ENCODE measurements at regions not wholly inside any gene's neighbourhood (a gene's known extent, or its start where the extent isn't known, plus 50 kb on each side); places are given as distances from the start of the nearest gene placed in this dataset.

DNA sequence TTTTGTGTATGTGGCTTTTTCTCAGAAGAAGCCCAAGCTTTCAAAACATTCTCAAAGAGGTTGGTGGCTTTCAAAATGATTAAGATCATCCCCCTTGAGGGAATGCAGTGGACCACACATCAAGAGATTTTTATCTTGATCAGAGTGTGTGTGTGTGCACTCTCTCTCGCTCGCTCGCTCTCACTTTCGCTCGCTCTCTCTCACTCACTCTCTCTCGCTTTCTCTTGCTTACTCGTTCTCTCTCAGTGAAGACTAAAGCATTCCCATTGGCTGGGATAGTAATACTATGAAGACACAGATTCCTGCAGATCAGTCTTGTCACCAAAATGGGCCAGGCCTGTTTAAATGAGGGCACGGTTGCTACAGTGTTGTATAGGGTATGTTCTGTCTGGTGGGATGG lies 365.7 kb downstream of the EDEM1 start:
- Histone ChIP-seq H3K27me3 (ENCODE audit: control insufficient read depth in 2 of 2, insufficient read depth in 2 of 2, low read length in 2 of 2) (no peaks in the 10 kb centered on the region), H3K4me3 (ENCODE audit: low read length in 2 of 2) (no peak overlapping the region), H3K27ac (ENCODE audit: low read depth in 2 of 2, low read length in 2 of 2) (no peak overlapping the region), H3K9me3 (ENCODE audit: control insufficient read depth in 2 of 2, low read length in 2 of 2) (no peaks in the 10 kb centered on the region), H3K36me3 (ENCODE audit: control insufficient read depth in 2 of 2, insufficient read depth in 2 of 2, low read length in 2 of 2) (no peaks in the 10 kb centered on the region), H3K4me1 (ENCODE audit: control insufficient read depth in 2 of 2, insufficient read depth in 2 of 2, low read length in 2 of 2) (no peaks in the 10 kb centered on the region), H3K9ac (ENCODE audit: low read depth in 1 of 2, low read length in 2 of 2) (no peak overlapping the region)

DNA sequence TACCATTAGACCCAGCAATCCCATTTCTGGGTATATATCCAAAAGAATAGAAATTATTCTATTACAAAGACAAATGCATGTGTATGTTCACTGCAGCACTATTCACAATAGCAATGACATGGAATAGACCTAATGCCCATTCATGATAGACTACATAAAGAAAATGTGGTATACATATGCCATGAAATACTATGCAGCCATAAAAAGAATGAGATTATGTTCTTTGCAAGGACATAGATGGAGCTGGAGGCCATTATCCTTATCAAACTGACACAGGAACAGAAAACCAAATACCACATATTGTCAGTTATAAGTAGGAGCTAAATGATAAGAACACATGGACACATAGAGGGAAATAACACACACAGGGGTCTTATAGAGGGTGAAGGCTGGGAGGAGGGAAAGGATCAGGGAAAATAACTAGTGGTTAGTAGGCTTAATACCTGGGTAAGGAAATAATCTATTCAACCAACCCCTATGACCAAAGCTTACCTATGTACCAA lies 366.8 kb downstream of the EDEM1 start:
- Histone ChIP-seq H3K36me3 (ENCODE audit: control insufficient read depth in 2 of 2, insufficient read depth in 2 of 2, low read length in 2 of 2) (no peaks in the 10 kb centered on the region), H3K9me3 (ENCODE audit: control insufficient read depth in 2 of 2, low read length in 2 of 2) (no peaks in the 10 kb centered on the region), H3K9ac (ENCODE audit: low read depth in 1 of 2, low read length in 2 of 2) (no peak overlapping the region), H3K27ac (ENCODE audit: low read depth in 2 of 2, low read length in 2 of 2) (no peak overlapping the region), H3K4me3 (ENCODE audit: low read length in 2 of 2) (no peak overlapping the region), H3K27me3 (ENCODE audit: control insufficient read depth in 2 of 2, insufficient read depth in 2 of 2, low read length in 2 of 2) (no peaks in the 10 kb centered on the region), H3K4me1 (ENCODE audit: control insufficient read depth in 2 of 2, insufficient read depth in 2 of 2, low read length in 2 of 2) (no peaks in the 10 kb centered on the region)

DNA sequence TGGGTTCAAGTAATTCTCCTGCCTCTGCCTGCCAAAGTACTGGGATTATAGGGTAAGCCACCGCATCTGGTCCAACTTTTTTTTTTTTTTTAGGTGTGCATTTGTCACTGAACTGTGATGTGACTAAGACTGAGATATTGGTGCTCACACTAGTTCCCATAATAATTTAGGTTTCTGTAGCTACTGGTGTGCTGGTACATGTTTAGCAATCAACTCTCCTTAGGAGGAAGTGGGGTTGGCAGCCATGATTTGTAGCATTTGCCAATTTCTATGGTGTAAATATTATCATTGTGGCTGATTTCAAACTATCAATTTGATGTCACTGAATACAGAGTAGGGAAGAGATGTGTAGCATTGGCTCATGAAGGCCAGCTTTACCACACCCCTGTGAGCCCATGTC lies 372.7 kb downstream of the EDEM1 start:
- no peaks in the 10 kb centered on the region for H3K9me3 ChIP-seq (ENCODE audit: control insufficient read depth in 2 of 2, low read length in 2 of 2)
- no peaks in the 10 kb centered on the region for H3K4me1 ChIP-seq (ENCODE audit: control insufficient read depth in 2 of 2, insufficient read depth in 2 of 2, low read length in 2 of 2)

DNA sequence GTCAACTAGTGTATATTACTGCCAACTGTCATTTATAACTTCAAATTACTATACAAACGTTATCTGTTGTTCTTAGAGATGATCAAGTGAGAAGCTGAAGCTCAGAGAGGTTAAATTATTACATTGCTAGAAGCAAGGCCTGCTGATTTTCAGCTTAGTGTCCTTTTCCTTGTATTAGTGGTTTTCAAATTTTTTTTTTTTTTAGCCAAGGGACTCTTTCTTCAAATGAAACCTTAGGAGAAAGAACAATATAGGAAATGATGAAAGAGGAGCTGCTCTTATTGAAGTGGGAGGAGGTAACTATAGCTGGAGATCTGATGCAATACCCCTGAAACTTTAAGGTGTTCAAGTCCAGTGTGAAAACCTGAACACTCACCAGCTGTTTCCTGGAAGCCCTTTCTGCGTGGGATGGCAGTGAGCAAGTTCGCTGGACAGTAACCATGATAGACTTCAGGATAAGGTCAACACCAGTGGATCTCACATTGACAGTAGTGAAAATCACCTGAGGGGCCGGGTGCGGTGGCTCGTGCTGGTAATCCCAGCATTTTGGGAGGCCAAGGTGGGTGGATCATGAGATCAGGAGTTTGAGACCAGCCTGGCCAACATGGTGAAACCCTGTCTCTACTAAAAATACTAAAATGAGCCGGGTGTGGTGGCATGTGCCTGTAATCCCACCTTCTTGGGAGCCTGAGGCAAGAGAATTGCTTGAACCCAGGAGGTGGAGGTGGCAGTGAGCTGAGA lies 376.2 kb downstream of the EDEM1 start:
- no peak overlapping the region for H3K9ac ChIP-seq (ENCODE audit: low read depth in 1 of 2, low read length in 2 of 2)
- no peaks in the 10 kb centered on the region for H3K9me3 ChIP-seq (ENCODE audit: control insufficient read depth in 2 of 2, low read length in 2 of 2)
- no peaks in the 10 kb centered on the region for H3K4me1 ChIP-seq (ENCODE audit: control insufficient read depth in 2 of 2, insufficient read depth in 2 of 2, low read length in 2 of 2)
- no peak overlapping the region for H3K4me3 ChIP-seq (ENCODE audit: low read length in 2 of 2)
- H3K27me3 ChIP-seq (ENCODE audit: control insufficient read depth in 2 of 2, insufficient read depth in 2 of 2, low read length in 2 of 2), result no peaks in the 10 kb centered on the region
- H3K27ac ChIP-seq (ENCODE audit: low read depth in 2 of 2, low read length in 2 of 2), result no peak overlapping the region
- no peaks in the 10 kb centered on the region for H3K36me3 ChIP-seq (ENCODE audit: control insufficient read depth in 2 of 2, insufficient read depth in 2 of 2, low read length in 2 of 2)

More for the DNA sequence above, 372.7 kb downstream of the EDEM1 start:
- Histone ChIP-seq H3K27ac (ENCODE audit: low read depth in 2 of 2, low read length in 2 of 2) (no peak overlapping the region), H3K4me3 (ENCODE audit: low read length in 2 of 2) (no peak overlapping the region), H3K9ac (ENCODE audit: low read depth in 1 of 2, low read length in 2 of 2) (no peak overlapping the region), H3K36me3 (ENCODE audit: control insufficient read depth in 2 of 2, insufficient read depth in 2 of 2, low read length in 2 of 2) (no peaks in the 10 kb centered on the region), H3K27me3 (ENCODE audit: control insufficient read depth in 2 of 2, insufficient read depth in 2 of 2, low read length in 2 of 2) (no peaks in the 10 kb centered on the region)

DNA sequence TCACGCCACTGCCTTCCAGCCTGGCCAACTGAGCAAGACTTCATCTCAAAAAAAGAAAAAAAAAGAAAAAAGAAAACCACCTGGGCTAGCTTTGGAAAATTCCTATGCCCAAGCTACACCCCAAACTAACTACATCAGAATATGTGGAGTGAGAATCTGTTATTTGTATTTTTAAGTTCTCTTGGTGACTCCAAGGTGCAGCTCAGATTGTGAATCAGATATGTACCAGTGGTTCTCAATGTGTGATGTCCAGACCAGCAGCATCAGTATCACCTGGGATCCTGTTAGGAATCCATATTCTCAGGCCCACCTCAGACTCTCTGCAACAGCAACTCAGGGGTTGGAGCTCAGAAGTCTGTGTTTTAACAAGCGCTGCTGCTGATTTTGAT lies 376.8 kb downstream of the EDEM1 start:
- no peaks in the 10 kb centered on the region for H3K4me1 ChIP-seq (ENCODE audit: control insufficient read depth in 2 of 2, insufficient read depth in 2 of 2, low read length in 2 of 2)
- H3K4me3 ChIP-seq (ENCODE audit: low read length in 2 of 2), result no peak overlapping the region
- H3K36me3 ChIP-seq (ENCODE audit: control insufficient read depth in 2 of 2, insufficient read depth in 2 of 2, low read length in 2 of 2), result no peaks in the 10 kb centered on the region
- H3K27ac ChIP-seq (ENCODE audit: low read depth in 2 of 2, low read length in 2 of 2), result no peak overlapping the region
- no peaks in the 10 kb centered on the region for H3K9me3 ChIP-seq (ENCODE audit: control insufficient read depth in 2 of 2, low read length in 2 of 2)
- no peaks in the 10 kb centered on the region for H3K27me3 ChIP-seq (ENCODE audit: control insufficient read depth in 2 of 2, insufficient read depth in 2 of 2, low read length in 2 of 2)
- H3K9ac ChIP-seq (ENCODE audit: low read depth in 1 of 2, low read length in 2 of 2), result no peak overlapping the region

DNA sequence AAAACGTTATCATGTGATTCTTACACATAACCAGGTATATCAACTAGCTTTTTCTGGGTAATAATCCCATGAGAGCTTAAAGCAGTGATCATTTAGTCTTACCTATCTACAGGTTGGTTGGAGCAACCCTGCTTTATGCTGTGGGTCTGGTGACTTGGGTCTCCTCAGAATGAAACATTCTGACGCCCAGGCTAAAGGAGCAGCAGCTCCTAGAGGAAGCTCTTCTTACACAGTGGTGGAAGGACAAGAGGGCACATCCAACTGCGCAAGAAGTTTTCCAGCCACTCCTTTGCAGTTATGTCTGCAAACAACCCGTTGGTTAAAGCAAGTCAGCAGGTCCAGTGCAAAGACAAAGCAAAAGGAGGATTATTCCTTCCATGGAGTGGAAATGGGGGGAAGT lies 377.5 kb downstream of the EDEM1 start:
- no peaks in the 10 kb centered on the region for H3K4me1 ChIP-seq (ENCODE audit: control insufficient read depth in 2 of 2, insufficient read depth in 2 of 2, low read length in 2 of 2)
- H3K4me3 ChIP-seq (ENCODE audit: low read length in 2 of 2), result no peak overlapping the region
- no peak overlapping the region for H3K27ac ChIP-seq (ENCODE audit: low read depth in 2 of 2, low read length in 2 of 2)
- H3K36me3 ChIP-seq (ENCODE audit: control insufficient read depth in 2 of 2, insufficient read depth in 2 of 2, low read length in 2 of 2), result no peaks in the 10 kb centered on the region
- no peak overlapping the region for H3K9ac ChIP-seq (ENCODE audit: low read depth in 1 of 2, low read length in 2 of 2)
- H3K9me3 ChIP-seq (ENCODE audit: control insufficient read depth in 2 of 2, low read length in 2 of 2), result no peaks in the 10 kb centered on the region
- no peaks in the 10 kb centered on the region for H3K27me3 ChIP-seq (ENCODE audit: control insufficient read depth in 2 of 2, insufficient read depth in 2 of 2, low read length in 2 of 2)

DNA sequence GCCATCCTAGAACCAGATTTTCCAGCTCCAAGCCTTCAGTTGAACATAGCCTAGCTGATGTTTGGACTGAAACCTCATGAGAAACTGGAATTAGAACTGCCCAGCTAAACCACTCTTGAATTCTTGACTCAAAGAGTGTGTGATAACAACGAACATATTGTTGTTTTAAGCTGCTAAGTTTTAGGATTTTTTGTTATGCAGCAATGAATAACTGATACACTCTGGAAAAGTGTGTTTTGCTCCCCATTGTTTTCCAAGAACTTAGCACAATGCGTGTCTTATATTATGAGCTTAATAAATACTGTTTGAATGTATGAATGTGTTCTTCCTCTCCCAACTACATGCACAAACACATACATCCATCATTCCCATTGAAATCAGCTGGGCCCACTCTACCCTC lies 379.6 kb downstream of the EDEM1 start:
- Histone ChIP-seq H3K27ac (ENCODE audit: low read depth in 2 of 2, low read length in 2 of 2) (no peak overlapping the region), H3K4me1 (ENCODE audit: control insufficient read depth in 2 of 2, insufficient read depth in 2 of 2, low read length in 2 of 2) (no peaks in the 10 kb centered on the region), H3K27me3 (ENCODE audit: control insufficient read depth in 2 of 2, insufficient read depth in 2 of 2, low read length in 2 of 2) (no peaks in the 10 kb centered on the region), H3K9ac (ENCODE audit: low read depth in 1 of 2, low read length in 2 of 2) (no peak overlapping the region), H3K4me3 (ENCODE audit: low read length in 2 of 2) (no peak overlapping the region), H3K36me3 (ENCODE audit: control insufficient read depth in 2 of 2, insufficient read depth in 2 of 2, low read length in 2 of 2) (no peaks in the 10 kb centered on the region), H3K9me3 (ENCODE audit: control insufficient read depth in 2 of 2, low read length in 2 of 2) (no peaks in the 10 kb centered on the region)

DNA sequence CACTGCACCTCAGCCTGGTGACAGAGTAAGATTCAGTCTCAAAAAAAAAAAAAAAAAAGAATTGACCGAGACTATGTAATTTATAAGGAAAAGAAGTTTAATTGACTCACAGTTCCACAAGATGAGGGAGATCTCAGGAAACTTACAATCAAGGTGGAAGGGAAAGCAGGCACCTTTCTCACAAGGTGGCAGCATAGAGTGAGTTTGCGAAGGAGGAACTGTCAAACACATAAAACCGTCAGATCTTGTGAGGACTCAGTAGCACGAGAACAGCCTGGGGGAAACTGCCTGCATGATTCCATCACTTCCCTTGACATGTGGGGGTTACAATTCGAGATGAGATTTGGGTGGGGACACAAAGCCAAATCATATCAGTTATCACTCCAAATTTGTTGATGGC lies 380.9 kb downstream of the EDEM1 start:
- Histone ChIP-seq H3K9ac (ENCODE audit: low read depth in 1 of 2, low read length in 2 of 2) (no peak overlapping the region), H3K27ac (ENCODE audit: low read depth in 2 of 2, low read length in 2 of 2) (no peak overlapping the region), H3K36me3 (ENCODE audit: control insufficient read depth in 2 of 2, insufficient read depth in 2 of 2, low read length in 2 of 2) (no peaks in the 10 kb centered on the region), H3K4me1 (ENCODE audit: control insufficient read depth in 2 of 2, insufficient read depth in 2 of 2, low read length in 2 of 2) (no peaks in the 10 kb centered on the region), H3K27me3 (ENCODE audit: control insufficient read depth in 2 of 2, insufficient read depth in 2 of 2, low read length in 2 of 2) (no peaks in the 10 kb centered on the region), H3K9me3 (ENCODE audit: control insufficient read depth in 2 of 2, low read length in 2 of 2) (no peaks in the 10 kb centered on the region), H3K4me3 (ENCODE audit: low read length in 2 of 2) (no peak overlapping the region)

DNA sequence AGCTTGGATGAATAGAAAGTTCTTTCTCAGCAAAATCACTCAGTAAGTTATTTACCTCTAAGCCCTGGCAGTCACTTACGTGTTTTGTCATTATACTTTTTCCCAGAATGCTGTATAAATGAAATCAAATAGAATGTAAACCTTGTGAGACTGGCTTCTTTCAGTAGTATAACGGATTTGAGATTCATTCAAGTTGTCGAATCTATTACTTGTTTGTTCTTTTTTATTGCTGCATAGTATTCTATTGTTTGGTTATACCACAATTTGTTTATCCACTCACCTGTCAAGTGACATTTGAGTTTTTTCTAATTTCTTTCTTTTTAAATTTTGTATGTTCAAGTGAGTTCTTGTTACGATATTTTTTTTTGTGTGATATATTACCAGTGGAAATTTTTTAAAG lies 381.6 kb downstream of the EDEM1 start:
- Histone ChIP-seq H3K36me3 (ENCODE audit: control insufficient read depth in 2 of 2, insufficient read depth in 2 of 2, low read length in 2 of 2) (no peaks in the 10 kb centered on the region), H3K27ac (ENCODE audit: low read depth in 2 of 2, low read length in 2 of 2) (no peak overlapping the region), H3K9me3 (ENCODE audit: control insufficient read depth in 2 of 2, low read length in 2 of 2) (no peaks in the 10 kb centered on the region), H3K27me3 (ENCODE audit: control insufficient read depth in 2 of 2, insufficient read depth in 2 of 2, low read length in 2 of 2) (no peaks in the 10 kb centered on the region), H3K4me3 (ENCODE audit: low read length in 2 of 2) (no peak overlapping the region), H3K4me1 (ENCODE audit: control insufficient read depth in 2 of 2, insufficient read depth in 2 of 2, low read length in 2 of 2) (peaks cover 0 to 2% of the 10 kb centered on the region in 2 donors), H3K9ac (ENCODE audit: low read depth in 1 of 2, low read length in 2 of 2) (no peak overlapping the region)

DNA sequence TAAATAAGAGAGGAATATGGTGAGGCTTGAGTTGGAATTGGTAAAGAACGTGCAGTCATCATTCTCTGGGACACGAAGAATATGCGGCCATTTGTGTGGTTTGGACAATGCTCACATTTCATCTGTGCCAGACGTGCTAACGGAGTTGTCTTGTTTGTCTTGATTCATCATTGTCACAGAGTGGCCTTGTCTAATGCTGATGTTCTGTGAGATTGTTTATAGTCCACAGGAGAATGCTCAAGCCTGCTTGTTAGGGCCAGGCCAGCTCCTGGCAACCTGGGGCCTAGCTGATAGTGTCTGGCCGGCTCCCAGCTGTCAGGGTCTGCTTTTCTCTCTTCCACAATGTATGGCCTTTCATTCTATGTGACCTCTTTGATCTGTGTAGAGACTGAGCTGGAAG lies 384.7 kb downstream of the EDEM1 start:
- H3K27ac ChIP-seq (ENCODE audit: low read depth in 2 of 2, low read length in 2 of 2), result no peak overlapping the region
- H3K9ac ChIP-seq (ENCODE audit: low read depth in 1 of 2, low read length in 2 of 2), result no peak overlapping the region
- no peaks in the 10 kb centered on the region for H3K9me3 ChIP-seq (ENCODE audit: control insufficient read depth in 2 of 2, low read length in 2 of 2)
- H3K4me1 ChIP-seq (ENCODE audit: control insufficient read depth in 2 of 2, insufficient read depth in 2 of 2, low read length in 2 of 2), result peaks cover 10 to 13% of the 10 kb centered on the region in 2 donors
- no peaks in the 10 kb centered on the region for H3K36me3 ChIP-seq (ENCODE audit: control insufficient read depth in 2 of 2, insufficient read depth in 2 of 2, low read length in 2 of 2)
- no peak overlapping the region for H3K4me3 ChIP-seq (ENCODE audit: low read length in 2 of 2)
- no peaks in the 10 kb centered on the region for H3K27me3 ChIP-seq (ENCODE audit: control insufficient read depth in 2 of 2, insufficient read depth in 2 of 2, low read length in 2 of 2)

All from mucosa of rectum (tissue), 2 donors.